Endothelial cell of hepatic sinusoid (primary cell): ENCODE measurements at regions not wholly inside any gene's neighbourhood (a gene's known extent, or its start where the extent isn't known, plus 50 kb on each side); places are given as distances from the start of the nearest gene placed in this dataset.

Experiments
- in situ Hi-C: cut with HindIII; loops from 2 replicates; pipeline ENCODE4 v1.10.0; 2017; ENCODE audit warnings: low sequenced_read_pairs

- in situ Hi-C loops, result no loop called here
Observed at GRCh38 chr16:52896478-52897164, 156.1 kb downstream of the CHD9NB start.

GRCh38 chr16:52874042-52874441 lies 178.7 kb downstream of the CHD9NB start:
- in situ Hi-C loops, result no loop called here

- in situ Hi-C loops, result no loop called here
Observed at GRCh38 chr16:52872731-52873130, 180.0 kb downstream of the CHD9NB start.

GRCh38 chr16:52871481-52871880 lies 181.2 kb downstream of the CHD9NB start:
- in situ Hi-C loops, result no loop called here

GRCh38 chr16:52869243-52869642 lies 183.5 kb downstream of the CHD9NB start:
- in situ Hi-C loops, result no loop called here

GRCh38 chr16:52863000-52863399 lies 189.7 kb downstream of the CHD9NB start:
- in situ Hi-C loops, result no loop called here

- in situ Hi-C loops, result no loop called here
Observed at GRCh38 chr16:52861614-52862022, 191.1 kb downstream of the CHD9NB start.

- in situ Hi-C loops, result no loop called here
Observed at GRCh38 chr16:52855463-52855862, 197.2 kb downstream of the CHD9NB start.

GRCh38 chr16:52852978-52853377 lies 199.7 kb downstream of the CHD9NB start:
- in situ Hi-C loops, result no loop called here

GRCh38 chr16:52851211-52851740 lies 201.4 kb downstream of the CHD9NB start:
- in situ Hi-C loops, result no loop called here

- in situ Hi-C loops, result no loop called here
Observed at GRCh38 chr16:52843381-52843780, 209.3 kb downstream of the CHD9NB start.

GRCh38 chr16:52837251-52837650 lies 215.4 kb downstream of the CHD9NB start:
- in situ Hi-C loops, result no loop called here

- in situ Hi-C loops, result no loop called here
Observed at GRCh38 chr16:52834736-52835465, 217.8 kb downstream of the CHD9NB start.

- in situ Hi-C loops, result no loop called here
Observed at GRCh38 chr16:52832771-52833170, 219.9 kb downstream of the CHD9NB start.

GRCh38 chr16:52827456-52827855 lies 225.2 kb downstream of the CHD9NB start:
- in situ Hi-C loops, result no loop called here

GRCh38 chr16:52825892-52826291 lies 226.8 kb downstream of the CHD9NB start:
- in situ Hi-C loops, result no loop called here

GRCh38 chr16:52819808-52820207 lies 232.9 kb downstream of the CHD9NB start:
- in situ Hi-C loops, result no loop called here

- in situ Hi-C loops, result no loop called here
Observed at GRCh38 chr16:52819405-52819804, 233.3 kb downstream of the CHD9NB start.

- in situ Hi-C loops, result no loop called here
Observed at GRCh38 chr16:52817696-52818095, 235.0 kb downstream of the CHD9NB start.

- in situ Hi-C loops, result no loop called here
Observed at GRCh38 chr16:52816993-52817392, 235.7 kb downstream of the CHD9NB start.

GRCh38 chr16:52812678-52813556 lies 239.8 kb downstream of the CHD9NB start:
- in situ Hi-C loops, result no loop called here
